ENCODE measurements at regions not wholly inside any gene's neighbourhood (a gene's known extent, or its start where the extent isn't known, plus 50 kb on each side); places are given as distances from the start of the nearest gene placed in this dataset.
"Not testable (repeated sequence)": the region's sequence is repeated elsewhere in the genome, so short reads cannot be mapped to it uniquely, and the experiment has no call there.

DNA sequence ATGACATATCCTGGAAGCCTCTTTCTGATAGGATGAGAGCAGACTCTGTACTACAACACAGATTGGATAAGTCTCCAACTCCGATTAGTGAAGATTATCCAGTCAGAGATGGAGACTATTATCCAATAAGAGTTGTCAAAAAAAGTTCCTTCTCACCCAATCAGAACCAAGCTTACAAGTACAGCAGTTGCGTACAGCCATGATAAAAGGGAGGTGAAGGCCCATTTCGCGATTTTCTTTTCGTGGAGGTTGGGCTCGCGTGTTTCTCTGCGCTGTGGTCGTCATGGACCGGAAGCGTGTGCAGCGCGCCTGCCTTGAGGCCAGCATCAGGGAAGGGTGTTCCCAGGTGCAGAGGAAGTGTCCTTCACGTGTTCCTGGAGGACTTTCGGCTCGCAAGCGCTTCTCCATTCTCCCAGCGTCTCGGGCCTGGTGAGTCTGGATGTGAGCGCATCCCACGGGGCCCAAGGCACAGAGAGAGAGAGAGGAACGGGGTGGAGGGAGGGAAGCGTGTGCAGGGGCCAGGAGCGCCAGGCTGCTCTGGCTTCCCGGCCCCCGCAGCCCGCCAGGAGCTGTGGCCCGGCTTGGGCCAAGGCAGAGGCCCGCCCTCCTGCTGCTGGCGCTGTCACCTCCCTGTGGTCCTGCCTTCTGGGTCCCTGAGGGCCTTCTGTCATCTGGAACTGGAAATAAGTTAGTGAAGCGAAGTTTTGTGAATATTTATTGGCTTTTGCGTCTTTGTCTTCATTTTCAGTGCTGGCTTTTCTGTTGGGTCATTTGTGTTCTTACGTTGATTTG is 53.9 kb downstream of the CDRT15L2 start:
- not testable (repeated sequence) for DNase-seq (ENCODE audit: low spot score)

DNA sequence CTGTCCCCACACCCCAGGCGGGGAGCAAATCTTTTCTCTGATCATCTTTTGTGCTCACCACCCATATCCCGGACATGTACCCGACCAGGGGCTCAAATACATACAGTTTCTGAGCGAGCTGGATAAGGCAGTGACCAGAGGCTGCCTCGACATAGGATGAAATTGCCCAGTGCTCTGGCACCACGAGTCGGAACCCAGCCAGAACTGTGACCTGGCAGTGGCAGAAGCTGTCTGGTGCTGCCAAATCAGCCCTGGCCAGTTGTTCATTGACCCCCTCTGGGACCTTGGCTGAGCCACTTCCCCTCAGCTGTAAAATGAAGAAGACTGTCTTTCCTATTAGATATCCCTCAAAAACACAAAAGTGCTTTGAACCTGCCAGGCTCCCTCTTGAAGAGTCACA is 60.6 kb downstream of the CDRT15L2 start:
- not testable (repeated sequence) for DNase-seq (ENCODE audit: low spot score)

DNA sequence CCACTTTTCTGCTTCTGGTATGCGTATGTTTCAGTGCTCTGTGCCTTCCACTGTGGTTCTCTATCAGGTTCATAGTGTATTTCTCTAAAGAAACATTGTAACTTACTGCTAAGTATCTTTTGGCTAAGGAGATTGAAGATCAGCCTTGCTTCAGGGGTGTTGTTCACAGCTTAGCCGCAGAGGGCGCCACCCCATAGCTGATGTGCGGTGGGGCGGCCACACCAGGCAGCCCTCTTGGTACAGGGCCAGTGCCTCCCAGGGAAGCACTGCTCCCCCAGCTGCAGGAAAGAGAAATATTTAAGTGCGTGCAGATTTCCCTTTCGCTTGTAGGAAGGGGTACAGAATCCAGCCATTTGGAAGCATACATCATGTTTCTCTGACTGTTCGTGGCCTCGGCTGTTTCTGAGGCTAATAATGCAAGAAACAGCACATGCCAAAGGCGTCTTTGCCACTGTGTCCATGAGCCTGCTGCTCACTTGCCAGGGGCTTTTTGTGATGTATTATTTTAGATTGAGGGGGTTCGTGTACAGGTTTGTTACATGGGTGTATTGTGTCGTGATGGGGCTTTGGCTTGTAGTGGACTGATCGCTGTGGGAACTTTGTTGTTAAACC is 67.2 kb downstream of the CDRT15L2 start:
- DNase-seq (ENCODE audit: low spot score) = not testable (repeated sequence)

DNA sequence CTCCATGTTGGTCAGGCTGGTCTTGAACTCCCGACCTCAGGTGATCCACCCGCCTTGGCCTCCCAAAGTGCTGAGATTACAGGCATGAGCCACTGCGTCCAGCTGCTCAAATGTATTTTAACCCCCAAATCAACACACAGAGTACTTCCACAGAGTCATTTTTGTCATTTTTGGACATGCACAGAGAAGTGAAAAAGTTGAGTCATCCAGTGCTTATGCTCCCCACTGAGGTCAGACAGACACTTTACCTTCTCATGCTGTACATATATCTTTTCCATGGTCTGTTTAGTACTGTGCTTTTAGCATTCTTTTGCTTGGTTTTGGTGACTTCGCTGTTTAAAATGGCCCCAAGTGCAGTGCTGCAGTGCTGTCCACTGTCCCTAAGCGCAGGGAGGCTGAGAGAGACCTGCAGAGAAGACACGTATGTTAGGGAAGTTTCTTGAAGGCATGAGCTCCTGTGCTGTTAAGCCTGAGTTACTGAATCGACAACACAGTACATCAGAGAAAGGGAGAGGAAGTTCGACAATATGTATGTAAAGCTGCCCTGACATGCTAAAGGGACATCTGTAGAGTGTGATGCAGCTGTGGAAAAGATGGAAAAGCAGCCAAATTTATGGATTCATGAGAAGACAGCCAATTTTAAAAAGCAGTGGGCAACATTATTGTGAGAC is 69.7 kb downstream of the CDRT15L2 start:
- DNase-seq (ENCODE audit: low spot score) = not testable (repeated sequence)

DNA sequence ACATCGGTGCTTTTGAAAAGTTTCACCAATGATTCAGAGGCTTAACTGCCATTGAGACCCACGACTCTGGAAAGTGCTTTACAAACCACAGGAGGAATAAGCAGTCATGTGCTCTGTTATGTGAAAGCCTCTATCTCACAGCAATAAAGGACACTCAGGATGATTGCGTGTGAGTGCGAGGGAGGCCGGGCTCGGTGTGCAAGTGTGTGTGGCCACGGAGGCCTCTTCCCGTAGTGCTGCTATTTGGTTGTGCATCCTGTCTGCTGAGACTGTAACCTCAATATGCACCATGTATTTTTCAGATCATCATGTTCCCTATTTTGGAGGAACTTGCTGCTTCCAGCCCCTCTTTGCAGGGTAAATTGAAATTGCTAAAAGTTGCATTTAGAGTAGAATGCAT is 71.5 kb downstream of the CDRT15L2 start:
- not testable (repeated sequence) for DNase-seq (ENCODE audit: low spot score)

DNA sequence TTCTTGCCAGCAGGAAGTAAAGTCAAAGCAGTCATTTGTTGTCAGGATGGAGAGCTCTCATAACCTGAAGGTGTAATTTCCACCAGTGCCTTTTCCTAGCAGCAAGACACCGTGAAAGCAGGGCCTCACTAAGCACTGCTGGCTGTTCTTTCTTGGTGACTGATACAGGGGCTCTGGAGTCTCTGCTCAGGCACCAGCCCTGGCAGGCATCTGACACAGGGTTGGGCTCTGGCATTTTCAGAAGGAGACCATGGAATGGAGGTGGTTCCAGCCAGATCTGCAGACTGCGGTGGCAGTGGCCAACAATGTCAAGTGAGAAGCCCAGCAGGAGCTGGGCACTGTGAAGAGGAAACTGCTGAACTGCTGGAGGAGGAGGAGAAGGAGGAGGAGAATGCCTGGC is 72.2 kb downstream of the CDRT15L2 start:
- not testable (repeated sequence) for DNase-seq (ENCODE audit: low spot score)

DNA sequence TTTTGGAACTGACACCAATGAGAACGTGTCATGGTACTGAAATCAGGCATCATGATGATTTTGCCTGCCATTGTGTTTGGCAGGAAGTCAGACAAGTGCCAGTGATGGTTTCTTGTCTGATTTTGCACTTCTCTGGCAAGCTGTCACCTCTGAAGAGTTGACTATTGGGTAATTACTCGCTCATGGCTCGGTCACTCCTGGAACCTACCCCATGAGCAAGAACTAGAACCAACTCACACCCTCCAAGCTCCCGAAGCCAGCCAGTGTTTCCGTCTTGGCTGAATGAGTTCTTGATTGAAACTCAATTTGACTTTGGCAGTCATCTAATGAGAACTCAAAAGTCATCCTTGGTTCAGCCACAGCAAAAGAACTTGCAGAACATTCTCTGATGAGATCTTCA is 73.9 kb downstream of the CDRT15L2 start:
- not testable (repeated sequence) for DNase-seq (ENCODE audit: low spot score)

DNA sequence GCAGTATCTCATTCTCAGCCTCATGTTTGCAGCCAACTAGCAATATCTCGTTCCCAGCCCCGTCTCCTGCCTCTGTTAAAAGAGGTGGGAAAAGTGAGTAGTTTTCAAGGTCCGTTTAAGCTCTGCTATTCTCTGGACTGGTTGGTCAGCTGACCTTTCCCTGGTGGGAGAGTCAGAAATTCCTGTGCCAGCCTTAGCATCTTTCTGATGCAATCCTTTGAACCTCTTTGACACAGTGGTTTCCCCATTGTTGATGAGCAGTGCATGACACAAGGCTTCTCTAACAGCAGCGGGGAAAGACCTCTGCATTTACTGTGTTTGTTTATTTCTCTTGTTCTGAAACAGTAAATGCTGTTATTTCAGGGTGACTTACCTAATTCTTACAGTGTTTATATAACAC is 74.6 kb downstream of the CDRT15L2 start:
- DNase-seq (ENCODE audit: low spot score) = peak; percentile 6

DNA sequence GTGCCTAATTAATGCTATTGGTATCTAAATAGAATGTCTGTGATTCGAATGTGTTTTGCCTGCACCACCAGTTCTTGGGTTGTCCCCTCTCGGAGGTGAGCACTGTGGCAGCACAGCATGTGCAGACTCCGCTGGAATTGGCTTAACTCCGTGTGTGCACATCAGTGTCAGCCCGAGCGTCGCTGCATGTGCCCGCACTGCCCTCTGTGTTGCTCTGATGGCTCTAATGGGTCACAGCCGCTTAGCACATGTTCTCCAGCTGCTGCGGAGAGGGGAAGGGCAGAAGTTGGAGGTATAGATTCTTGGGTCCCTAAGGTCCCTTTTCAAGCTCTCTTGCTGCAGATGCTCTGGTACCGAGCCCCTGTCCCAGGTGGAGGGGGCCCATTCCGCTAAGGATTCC is 75.1 kb downstream of the CDRT15L2 start:
- not testable (repeated sequence) for DNase-seq (ENCODE audit: low spot score)

DNA sequence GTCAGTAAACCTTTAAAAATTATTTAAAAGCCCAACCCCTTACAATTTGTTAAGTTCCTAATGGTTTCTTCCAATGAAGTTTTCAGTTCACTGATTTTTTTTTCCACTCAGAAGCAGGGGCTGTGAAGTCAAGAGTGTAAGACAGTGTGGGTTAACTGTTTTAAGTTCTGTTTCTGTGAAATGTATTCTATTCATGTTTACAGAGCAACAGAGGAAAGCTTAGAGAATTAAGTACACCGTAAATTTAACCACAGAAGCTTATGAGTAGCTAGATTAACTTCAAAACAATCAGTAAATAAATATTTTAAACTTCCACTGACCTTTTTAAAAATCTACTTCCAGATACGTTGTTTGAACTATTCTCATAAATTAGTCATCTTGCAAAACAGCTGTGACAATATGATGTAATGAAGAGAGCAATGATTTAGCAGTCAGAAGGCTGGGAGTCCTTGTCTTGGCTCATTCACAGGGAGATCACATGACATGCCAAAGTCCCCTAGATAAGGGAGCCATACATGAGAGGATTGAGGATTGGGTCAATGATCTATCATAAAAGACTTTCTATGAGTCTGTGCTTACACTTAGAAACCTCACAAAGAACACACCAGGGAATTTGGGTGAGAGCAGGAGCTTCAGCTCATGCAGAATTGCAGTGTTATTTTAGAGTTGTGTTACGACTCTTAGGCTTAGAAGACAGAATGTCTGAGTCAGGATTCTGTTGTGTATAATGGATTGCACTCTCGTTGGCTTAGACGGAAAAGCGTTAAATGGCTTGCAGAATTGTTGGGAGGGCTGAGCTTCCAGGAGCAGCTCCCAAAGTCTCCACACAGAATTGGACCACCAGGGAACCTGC is 85.8 kb downstream of the CDRT15L2 start:
- not testable (repeated sequence) for DNase-seq (ENCODE audit: low spot score)

DNA sequence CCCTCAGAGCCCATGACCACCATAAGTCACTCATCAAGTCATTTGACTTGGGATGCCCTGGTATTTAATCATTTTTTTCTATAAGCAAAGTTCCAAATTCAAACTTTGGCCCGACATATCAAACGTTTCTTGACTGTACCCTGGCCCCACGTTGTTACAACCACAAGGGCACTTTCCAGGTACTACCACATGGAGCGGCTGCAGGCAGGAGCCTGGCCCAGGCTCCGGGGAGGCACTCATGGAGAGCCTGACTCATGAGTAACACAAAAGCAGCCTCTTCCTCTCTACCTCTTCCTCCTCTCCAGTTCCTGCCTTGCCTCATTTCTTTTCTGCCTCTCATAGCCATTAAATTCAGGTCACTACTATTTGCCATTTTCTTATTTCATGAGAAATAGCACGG is 87.2 kb downstream of the CDRT15L2 start:
- not testable (repeated sequence) for DNase-seq (ENCODE audit: low spot score)

DNA sequence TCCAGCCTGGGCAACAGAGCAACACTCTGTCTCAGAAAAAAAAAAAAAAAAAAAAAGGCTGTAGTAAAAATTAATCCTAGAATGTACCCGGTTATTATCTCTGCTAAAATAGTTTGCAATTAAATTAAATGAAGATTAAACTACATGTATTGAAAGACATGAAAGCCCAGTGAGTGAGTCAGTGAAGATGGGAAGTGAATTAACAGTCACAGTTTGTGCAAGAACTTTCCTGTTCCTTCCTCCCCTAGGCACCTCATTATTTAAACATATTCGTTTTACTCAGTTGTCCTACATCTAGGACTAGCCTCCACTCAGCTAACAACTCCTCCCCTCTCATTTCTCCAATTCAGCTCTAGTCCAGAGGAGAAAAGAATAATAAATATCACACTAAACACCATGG is 88.2 kb downstream of the CDRT15L2 start:
- not testable (repeated sequence) for DNase-seq (ENCODE audit: low spot score)

DNA sequence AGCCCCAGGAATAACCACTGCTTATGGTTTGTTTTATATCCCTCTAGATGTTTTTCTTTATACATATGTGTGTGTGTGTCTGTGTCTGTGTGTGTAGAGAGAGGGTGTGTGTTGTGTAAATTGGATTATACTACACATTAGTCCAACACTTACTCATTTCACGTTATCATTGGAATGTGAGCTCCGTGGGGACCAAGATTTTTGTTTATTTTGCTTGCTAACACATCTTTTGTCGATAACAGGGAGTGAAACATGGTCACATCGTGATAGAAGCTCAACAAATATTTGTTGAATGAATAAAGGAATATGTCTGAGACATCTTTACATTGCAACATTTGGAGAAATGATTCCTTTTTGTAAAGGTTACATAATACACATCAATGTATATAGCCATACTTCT is 88.8 kb downstream of the CDRT15L2 start:
- not testable (repeated sequence) for DNase-seq (ENCODE audit: low spot score)

DNA sequence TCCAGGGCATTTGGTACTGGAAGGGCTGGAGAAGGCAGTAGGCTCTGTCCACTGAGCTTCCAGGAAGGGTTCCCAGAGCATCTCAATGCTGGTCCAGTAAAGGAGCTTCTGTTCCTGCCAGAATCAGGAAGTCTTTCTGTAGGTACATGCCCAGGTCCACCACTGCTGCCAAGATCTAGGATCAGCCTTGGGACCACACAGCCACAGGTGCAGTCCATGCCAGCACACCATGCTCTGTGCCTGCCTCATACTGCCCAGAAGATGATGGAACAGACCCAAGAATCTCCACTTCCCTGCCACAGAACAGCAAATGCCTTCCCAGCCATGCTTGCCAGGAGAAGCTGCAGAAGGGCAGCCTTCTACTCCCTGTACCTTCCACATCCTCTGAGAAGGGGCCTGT is 89.3 kb downstream of the CDRT15L2 start:
- not testable (repeated sequence) for DNase-seq (ENCODE audit: low spot score)

DNA sequence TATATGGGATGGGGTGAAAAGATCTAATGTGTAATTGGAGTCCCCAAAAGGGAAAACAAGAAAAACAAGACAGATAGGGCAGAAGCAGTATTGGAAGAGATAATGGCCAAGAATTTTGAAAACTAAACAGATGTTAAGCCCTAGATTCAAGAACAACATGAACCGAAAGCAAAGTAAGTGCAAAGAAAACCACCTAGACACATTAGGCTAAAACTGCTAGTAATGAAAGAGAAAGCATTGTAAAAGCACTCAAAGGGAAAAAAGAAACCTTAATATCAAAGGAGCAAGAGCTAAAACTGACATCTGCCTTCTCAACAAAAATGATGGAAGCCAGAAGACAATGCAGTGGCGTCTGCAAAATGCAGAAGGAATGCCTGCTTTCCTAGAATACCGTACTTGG is 91.0 kb downstream of the CDRT15L2 start:
- not testable (repeated sequence) for DNase-seq (ENCODE audit: low spot score)

DNA sequence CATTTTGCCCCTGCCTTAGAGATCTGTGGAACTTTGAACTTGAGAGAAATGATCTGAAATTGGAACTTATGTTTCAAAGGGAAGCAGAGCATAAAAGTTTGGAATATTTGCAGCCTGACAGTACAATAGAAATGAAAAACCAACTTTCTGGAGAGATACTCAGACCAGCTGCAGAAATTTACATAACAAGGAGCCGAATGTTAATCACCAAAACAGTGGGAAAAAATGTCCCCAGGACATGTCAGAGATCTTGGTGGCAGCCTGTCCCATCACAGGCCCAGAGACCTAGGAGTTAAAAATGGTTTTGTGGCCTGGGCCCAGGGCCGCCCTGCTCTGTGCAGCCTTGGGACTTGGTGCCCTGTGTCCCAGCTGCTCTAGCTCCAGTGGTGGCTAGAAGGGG is 94.8 kb downstream of the CDRT15L2 start:
- not testable (repeated sequence) for DNase-seq (ENCODE audit: low spot score)

DNA sequence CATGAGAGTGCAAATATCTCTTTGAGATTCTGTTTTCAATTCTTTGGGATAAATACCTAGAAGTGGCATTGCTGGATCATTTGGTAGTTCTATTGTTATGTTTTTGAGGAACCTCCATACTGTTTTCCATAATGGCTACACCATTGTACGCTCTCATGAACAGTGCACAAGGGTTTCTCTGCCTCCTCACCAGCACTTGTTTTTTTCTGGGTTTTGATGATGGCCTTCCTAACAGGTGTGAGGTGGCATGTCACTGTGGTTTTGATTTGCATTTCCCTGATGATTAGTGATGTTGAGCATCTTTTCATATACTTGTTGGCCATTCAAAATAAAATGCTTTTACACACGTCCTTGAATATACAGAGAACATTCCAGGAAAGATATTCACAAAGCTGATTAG is 96.2 kb downstream of the CDRT15L2 start:
- DNase-seq (ENCODE audit: low spot score) = not testable (repeated sequence)

DNA sequence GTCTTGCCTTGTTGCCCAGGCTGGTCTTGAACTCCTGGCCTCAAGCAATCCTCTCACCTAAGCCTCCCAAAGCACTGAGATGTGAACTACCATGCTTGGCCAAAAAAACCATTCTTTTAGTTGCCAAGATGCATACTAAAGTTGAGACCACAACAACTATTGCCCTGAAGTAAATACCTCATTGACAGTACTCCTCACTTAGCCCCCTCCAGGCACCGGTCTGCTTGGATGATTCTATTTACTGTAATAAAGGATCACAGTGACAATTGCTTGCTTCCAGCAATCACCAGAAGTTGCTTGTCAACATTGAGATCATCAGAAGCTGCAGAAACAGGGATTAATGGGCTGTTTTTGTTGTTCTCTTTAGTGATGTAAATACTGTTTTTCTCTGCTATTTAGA is 97.1 kb downstream of the CDRT15L2 start:
- DNase-seq (ENCODE audit: low spot score) = not testable (repeated sequence)

DNA sequence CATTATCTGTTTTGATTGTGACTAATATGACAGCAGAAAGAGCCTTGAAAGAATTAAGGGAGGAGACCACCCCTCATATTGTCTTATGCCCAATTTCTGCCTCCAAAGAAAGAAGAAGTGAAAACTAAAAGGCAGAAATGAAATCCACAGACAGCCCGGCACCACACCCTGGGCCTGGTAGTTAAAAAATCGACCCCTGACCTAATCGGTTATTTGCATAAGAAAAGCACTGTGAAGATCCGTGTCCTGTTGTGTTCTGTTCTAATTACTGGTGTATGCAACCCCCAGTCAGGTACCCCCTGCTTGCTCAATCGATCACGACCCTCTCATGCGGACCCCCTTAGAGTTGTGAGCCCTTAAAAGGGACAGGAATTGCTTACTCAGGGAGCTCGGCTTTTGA is 97.9 kb downstream of the CDRT15L2 start:
- DNase-seq (ENCODE audit: low spot score) = not testable (repeated sequence)

DNA sequence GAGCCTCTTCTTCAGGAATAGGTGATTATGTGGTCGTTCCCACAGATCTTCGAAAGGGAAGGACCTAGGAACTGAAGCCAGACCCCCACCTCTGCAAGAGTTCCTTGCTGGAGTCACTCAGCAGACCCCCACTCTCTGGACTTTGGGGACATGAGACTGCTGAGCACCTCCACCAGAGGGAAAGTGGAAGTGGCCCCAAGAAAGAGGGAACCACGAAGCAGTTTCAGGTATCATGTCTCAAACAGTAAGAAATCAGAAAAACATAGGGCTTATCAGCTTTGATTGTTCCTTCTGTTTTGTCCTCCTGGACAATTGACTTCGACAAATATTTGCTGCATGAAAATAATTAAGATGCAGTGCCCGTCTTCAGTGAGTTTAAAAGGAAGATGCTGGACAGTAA is 98.9 kb downstream of the CDRT15L2 start:
- not testable (repeated sequence) for DNase-seq (ENCODE audit: low spot score)

DNA sequence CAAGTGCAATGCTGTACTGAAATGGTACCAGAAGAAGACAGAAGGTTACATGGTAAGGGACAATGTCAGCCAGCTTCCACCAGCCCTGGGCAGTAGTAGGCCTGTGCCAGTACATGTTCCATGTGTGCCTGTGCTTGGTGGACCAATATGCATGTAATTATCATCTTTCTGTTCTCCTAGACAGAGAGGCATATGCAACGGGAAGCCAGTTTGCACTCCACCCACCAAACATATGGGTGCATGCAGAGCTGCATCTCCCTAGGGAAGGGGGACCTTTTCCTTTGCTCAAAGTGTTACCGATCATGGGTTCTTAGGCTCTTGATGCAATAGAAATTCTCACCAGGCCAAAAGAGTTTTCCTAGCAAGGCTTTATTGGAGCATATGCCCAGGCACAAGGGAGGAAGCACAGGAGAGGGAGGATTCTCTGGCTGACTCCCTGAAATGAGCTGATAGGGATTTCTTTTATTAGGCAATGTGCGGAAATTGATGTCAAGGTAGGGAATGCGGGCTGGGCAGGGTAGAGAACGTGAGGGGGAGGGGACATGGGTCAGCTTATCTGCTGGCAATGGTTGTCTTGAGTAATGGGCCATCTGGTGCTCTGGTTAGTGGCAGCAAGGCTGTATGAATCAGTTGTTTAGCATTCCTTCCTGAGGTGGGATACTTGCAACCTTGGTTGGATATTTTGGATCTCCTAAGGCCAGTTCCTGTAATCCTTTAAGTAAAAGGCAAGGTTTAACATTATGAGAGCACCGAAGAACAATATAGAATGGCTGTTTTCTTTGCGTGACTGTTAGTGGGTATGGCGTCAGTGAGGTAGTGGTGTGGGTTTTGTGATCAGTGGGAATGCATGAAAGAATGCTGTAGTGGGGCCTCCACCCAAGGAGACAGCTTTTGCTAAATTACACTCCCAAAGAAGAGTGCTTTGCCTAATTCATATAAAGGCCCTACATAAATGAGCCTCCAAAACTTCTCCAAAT is 102.5 kb downstream of the CDRT15L2 start:
- not testable (repeated sequence) for DNase-seq (ENCODE audit: low spot score)

All from kidney tubule cell (primary cell).